HG03442 (cell line): ENCODE measurements at regions not wholly inside any gene's neighbourhood (a gene's known extent, or its start where the extent isn't known, plus 50 kb on each side); places are given as distances from the start of the nearest gene placed in this dataset.
"Not testable (repeated sequence)": the region's sequence is repeated elsewhere in the genome, so short reads cannot be mapped to it uniquely, and the experiment has no call there.

Source experiments
- ATAC-seq: cut with Tn5 transposase; IDR thresholded peaks from one replicate; pipeline ENCODE4 v1.9.1; 2021; ENCODE audit warnings: mild to moderate bottlenecking, moderate library complexity; ENCODE audit not compliant: unreplicated experiment

GRCh38 chr6:169918954-169919549, 167.6 kb downstream of the ERMARD start:
- no peak for ATAC-seq

- ATAC-seq: no peak
These were observed 167.0 kb downstream of the ERMARD start for GRCh38 chr6:169918239-169918953.

GRCh38 chr6:169917153-169917552, 165.7 kb downstream of the ERMARD start:
- ATAC-seq: no peak

- ATAC-seq: no peak
These were observed 164.5 kb downstream of the ERMARD start for GRCh38 chr6:169915769-169916550.

GRCh38 chr6:169913745-169914144, 162.3 kb downstream of the ERMARD start:
- ATAC-seq: not testable (repeated sequence)

GRCh38 chr6:169913096-169913638, 161.7 kb downstream of the ERMARD start:
- no peak for ATAC-seq

GRCh38 chr6:169912266-169913095, 161.1 kb downstream of the ERMARD start:
- ATAC-seq: no peak

- ATAC-seq: no peak
These were observed 160.1 kb downstream of the ERMARD start for GRCh38 chr6:169911264-169912263.

GRCh38 chr6:169909113-169909512, 157.7 kb downstream of the ERMARD start:
- ATAC-seq: no peak

- ATAC-seq: no peak
These were observed 157.0 kb downstream of the ERMARD start for GRCh38 chr6:169908403-169908933.

GRCh38 chr6:169907419-169908115, 156.1 kb downstream of the ERMARD start:
- ATAC-seq: no peak

GRCh38 chr6:169906688-169907418, 155.4 kb downstream of the ERMARD start:
- ATAC-seq: no peak

- no peak for ATAC-seq
These were observed 154.7 kb downstream of the ERMARD start for GRCh38 chr6:169906004-169906687.

GRCh38 chr6:169905041-169905807, 153.8 kb downstream of the ERMARD start:
- no peak for ATAC-seq

- no peak for ATAC-seq
These were observed 152.9 kb downstream of the ERMARD start for GRCh38 chr6:169904051-169904922.

- no peak for ATAC-seq
These were observed 151.7 kb downstream of the ERMARD start for GRCh38 chr6:169903122-169903521.
